ENCODE measurements at regions not wholly inside any gene's neighbourhood (a gene's known extent, or its start where the extent isn't known, plus 50 kb on each side); places are given as distances from the start of the nearest gene placed in this dataset.

DNA sequence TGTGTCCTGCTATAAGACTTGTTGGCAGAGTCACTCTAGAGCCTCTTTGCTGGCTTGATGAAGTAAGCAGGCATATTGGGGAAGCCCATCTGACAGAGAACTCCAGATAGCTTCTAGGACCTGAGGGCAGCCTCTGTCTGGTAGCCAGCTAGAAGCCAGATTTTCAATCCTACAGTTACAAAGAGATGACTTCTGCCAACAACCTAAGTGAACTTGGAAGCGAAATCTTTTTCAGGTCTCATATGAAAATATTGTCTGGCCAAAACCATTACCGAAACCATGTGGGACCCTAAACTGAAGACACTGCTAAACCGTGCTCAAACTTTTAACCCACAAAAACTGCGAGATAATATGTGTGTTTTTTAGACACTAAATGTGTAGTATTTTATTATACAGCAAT is 140.9 kb downstream of the MRPS30 start:
- peak; percentile 29 for DNase-seq
- H3K9me2 ChIP-seq (replicated peaks; ENCODE audit: insufficient read depth, low read length): no peaks in the 10 kb centered on the region
- H3F3A ChIP-seq (ENCODE audit: insufficient read depth, low read length): no peaks in the 10 kb centered on the region
- no peak overlapping the region for H3K4me3 ChIP-seq (ENCODE audit: low read length)
- H3K79me2 ChIP-seq (ENCODE audit: low read length): no peaks in the 10 kb centered on the region
- TF ChIP-seq EZH2 (optimal IDR thresholded peaks at IDR 0.05; ENCODE audit: low read depth, low read length) (no peak), EZH2phosphoT487 (IDR thresholded peaks at IDR 0.05; ENCODE audit: low read length) (no peak)
- TF ChIP-seq, protein P1, sequence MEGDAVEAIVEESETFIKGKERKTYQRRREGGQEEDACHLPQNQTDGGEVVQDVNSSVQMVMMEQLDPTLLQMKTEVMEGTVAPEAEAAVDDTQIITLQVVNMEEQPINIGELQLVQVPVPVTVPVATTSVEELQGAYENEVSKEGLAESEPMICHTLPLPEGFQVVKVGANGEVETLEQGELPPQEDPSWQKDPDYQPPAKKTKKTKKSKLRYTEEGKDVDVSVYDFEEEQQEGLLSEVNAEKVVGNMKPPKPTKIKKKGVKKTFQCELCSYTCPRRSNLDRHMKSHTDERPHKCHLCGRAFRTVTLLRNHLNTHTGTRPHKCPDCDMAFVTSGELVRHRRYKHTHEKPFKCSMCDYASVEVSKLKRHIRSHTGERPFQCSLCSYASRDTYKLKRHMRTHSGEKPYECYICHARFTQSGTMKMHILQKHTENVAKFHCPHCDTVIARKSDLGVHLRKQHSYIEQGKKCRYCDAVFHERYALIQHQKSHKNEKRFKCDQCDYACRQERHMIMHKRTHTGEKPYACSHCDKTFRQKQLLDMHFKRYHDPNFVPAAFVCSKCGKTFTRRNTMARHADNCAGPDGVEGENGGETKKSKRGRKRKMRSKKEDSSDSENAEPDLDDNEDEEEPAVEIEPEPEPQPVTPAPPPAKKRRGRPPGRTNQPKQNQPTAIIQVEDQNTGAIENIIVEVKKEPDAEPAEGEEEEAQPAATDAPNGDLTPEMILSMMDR (IDR thresholded peaks at IDR 0.05; ENCODE audit: low read length): no peak
- no peak overlapping the region for H2AFZ ChIP-seq (ENCODE audit: low read length)
- H3K36me3 ChIP-seq (replicated peaks; ENCODE audit: insufficient read depth, low read length): no peaks in the 10 kb centered on the region
- no peak overlapping the region for H3K27ac ChIP-seq (ENCODE audit: low read length)
- no peak overlapping the region for H3K4me2 ChIP-seq (ENCODE audit: low read depth, low read length)
- no peaks in the 10 kb centered on the region for H3K4me1 ChIP-seq (ENCODE audit: low read length)
- no peaks in the 10 kb centered on the region for H4K20me1 ChIP-seq (ENCODE audit: insufficient read depth, low read length)
- H3K9ac ChIP-seq (ENCODE audit: low read length): no peak overlapping the region
- H3K27me3 ChIP-seq (replicated peaks; ENCODE audit: insufficient read depth, low read length): no peaks in the 10 kb centered on the region
- H3K9me3 ChIP-seq (replicated peaks; ENCODE audit: insufficient read depth, low read length): no peaks in the 10 kb centered on the region

DNA sequence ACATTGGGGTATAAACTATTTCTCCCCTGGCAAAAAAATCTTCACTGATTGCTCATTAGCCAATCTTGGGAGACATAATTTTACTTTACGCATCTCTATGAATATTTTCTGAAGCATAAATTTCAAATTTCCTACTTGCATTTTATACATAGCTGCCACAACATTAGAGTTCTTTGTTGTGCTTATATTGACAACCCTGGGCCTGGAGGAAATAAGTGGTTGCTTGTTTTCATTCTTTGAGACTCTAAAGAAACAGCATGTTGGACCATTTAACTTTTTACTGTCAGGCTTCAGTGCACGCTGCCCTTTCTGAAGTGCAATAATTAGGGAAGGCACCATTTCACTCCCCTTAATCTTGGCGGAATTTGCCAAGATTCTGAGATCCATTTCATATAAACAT is 142.6 kb downstream of the MRPS30 start:
- no peak for TF ChIP-seq EZH2 (optimal IDR thresholded peaks at IDR 0.05; ENCODE audit: low read depth, low read length)
- TF ChIP-seq, protein P1 (IDR thresholded peaks at IDR 0.05; ENCODE audit: low read length): no peak
- no peak for TF ChIP-seq EZH2phosphoT487 (IDR thresholded peaks at IDR 0.05; ENCODE audit: low read length)
- Histone ChIP-seq H3K4me2 (ENCODE audit: low read depth, low read length) (no peak overlapping the region), H2AFZ (ENCODE audit: low read length) (no peak overlapping the region), H4K20me1 (ENCODE audit: insufficient read depth, low read length) (no peaks in the 10 kb centered on the region), H3K36me3 (replicated peaks; ENCODE audit: insufficient read depth, low read length) (no peaks in the 10 kb centered on the region), H3K27ac (ENCODE audit: low read length) (no peak overlapping the region), H3K9ac (ENCODE audit: low read length) (no peak overlapping the region), H3K79me2 (ENCODE audit: low read length) (no peaks in the 10 kb centered on the region), H3F3A (ENCODE audit: insufficient read depth, low read length) (no peaks in the 10 kb centered on the region), H3K9me2 (replicated peaks; ENCODE audit: insufficient read depth, low read length) (no peaks in the 10 kb centered on the region), H3K4me1 (ENCODE audit: low read length) (no peaks in the 10 kb centered on the region), H3K9me3 (replicated peaks; ENCODE audit: insufficient read depth, low read length) (no peaks in the 10 kb centered on the region), H3K27me3 (replicated peaks; ENCODE audit: insufficient read depth, low read length) (no peaks in the 10 kb centered on the region), H3K4me3 (ENCODE audit: low read length) (no peak overlapping the region)
- no peak for DNase-seq

DNA sequence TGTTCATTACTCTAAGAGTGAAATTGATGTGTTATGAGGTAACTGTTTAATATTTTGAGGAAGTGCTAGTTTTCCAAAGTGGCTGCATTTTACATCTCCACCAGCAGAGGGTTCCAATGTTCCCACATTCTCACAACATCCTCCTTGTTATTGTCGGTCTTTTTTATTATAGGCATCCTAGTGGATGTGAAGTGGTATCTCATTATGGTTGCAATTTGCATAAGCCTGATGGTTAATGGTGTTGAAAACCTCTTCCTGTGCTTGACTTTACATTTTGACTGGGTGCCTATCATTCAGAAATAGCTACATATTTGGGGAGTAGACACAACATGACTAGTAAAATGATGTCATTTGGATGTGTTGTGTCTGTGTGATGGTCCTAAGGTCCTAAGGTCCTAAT is 143.6 kb downstream of the MRPS30 start:
- Histone ChIP-seq H3K27ac (ENCODE audit: low read length) (no peak overlapping the region), H3F3A (ENCODE audit: insufficient read depth, low read length) (no peaks in the 10 kb centered on the region), H3K4me2 (ENCODE audit: low read depth, low read length) (no peak overlapping the region), H3K9ac (ENCODE audit: low read length) (no peak overlapping the region), H3K9me3 (replicated peaks; ENCODE audit: insufficient read depth, low read length) (no peaks in the 10 kb centered on the region), H4K20me1 (ENCODE audit: insufficient read depth, low read length) (no peaks in the 10 kb centered on the region), H3K27me3 (replicated peaks; ENCODE audit: insufficient read depth, low read length) (no peaks in the 10 kb centered on the region), H3K79me2 (ENCODE audit: low read length) (no peaks in the 10 kb centered on the region), H3K9me2 (replicated peaks; ENCODE audit: insufficient read depth, low read length) (no peaks in the 10 kb centered on the region), H3K4me3 (ENCODE audit: low read length) (no peak overlapping the region), H2AFZ (ENCODE audit: low read length) (no peak overlapping the region), H3K36me3 (replicated peaks; ENCODE audit: insufficient read depth, low read length) (no peaks in the 10 kb centered on the region), H3K4me1 (ENCODE audit: low read length) (no peaks in the 10 kb centered on the region)
- peak; percentile 56 for DNase-seq
- TF ChIP-seq, protein P1 (IDR thresholded peaks at IDR 0.05; ENCODE audit: low read length): peak; percentile 76
- no peak for TF ChIP-seq EZH2phosphoT487 (IDR thresholded peaks at IDR 0.05; ENCODE audit: low read length)

Data from MM.1S (cell line).